SK-N-SH (cell line): ENCODE measurements at regions not wholly inside any gene's neighbourhood (a gene's known extent, or its start where the extent isn't known, plus 50 kb on each side); places are given as distances from the start of the nearest gene placed in this dataset.

Experiments
- CTCF ChIA-PET: fragments of 300-600, 350-600 bp; formaldehyde crosslinking; extraction: SDS; loops from one replicate; lab custom pipeline; 2021; lab: Yijun Ruan, JAX
- POLR2A ChIA-PET: fragments of 350-600 bp; sonication (Branson Sonifier 250); formaldehyde crosslinking; extraction: SDS; loops from one replicate; lab custom pipeline; 2020; ENCODE audit warnings: antibody characterized with exemption, inconsistent platforms; lab: Yijun Ruan, JAX
- DNase-seq: peaks from one replicate; pipeline ENCODE4 v3.0.0; 2012
- H2AFZ ChIP-seq: fragments of 200-600 bp; sonication (generic); 2 replicates; pipeline ENCODE4 v1.8.1; 2016; ENCODE audit warnings: antibody characterized with exemption, mild to moderate bottlenecking, low read depth
- H3F3A ChIP-seq: fragments of 200-600 bp; sonication (generic); replicated peaks from 2 replicates; pipeline ENCODE3; 2016; ENCODE audit warnings: antibody characterized with exemption, mild to moderate bottlenecking; ENCODE audit not compliant: insufficient read depth
- H3K27ac ChIP-seq, 2 experiments: fragments of 200-500 bp in 1 of 2; fragments of 200-600 bp in 1 of 2; sonication (Bioruptor generic) in 1 of 2; sonication (generic), shearing (Covaris generic) in 1 of 2; 2 replicates each; pipeline versions ENCODE4 v1.5.1 to v1.6.1; 2014 to 2016; ENCODE audit warnings: low read depth in 2 of 2, inconsistent platforms in 1 of 2, low read length in 1 of 2, mild to moderate bottlenecking in 1 of 2, mixed read lengths in 1 of 2
- H3K27me3 ChIP-seq: fragments of 200-600 bp; sonication (generic), shearing (Covaris generic); 2 replicates; pipeline ENCODE4 v1.6.1; 2016; ENCODE audit warnings: mixed run types; ENCODE audit not compliant: insufficient read depth
- H3K36me3 ChIP-seq, 2 experiments: fragments of 200-500 bp in 1 of 2; fragments of 200-600 bp in 1 of 2; sonication (Bioruptor generic) in 1 of 2; sonication (generic) in 1 of 2; replicated peaks in 1 of 2; 2 replicates each; pipeline versions ENCODE3 to v1.5.1; 2014 to 2016; ENCODE audit warnings: low read length in 1 of 2, mild to moderate bottlenecking in 1 of 2; ENCODE audit not compliant: insufficient read depth in 2 of 2, control insufficient read depth in 1 of 2
- H3K4me1 ChIP-seq, 2 experiments: fragments of 200-500 bp in 1 of 2; fragments of 200-600 bp in 1 of 2; sonication (Bioruptor generic) in 1 of 2; sonication (generic), shearing (Covaris generic) in 1 of 2; 2 replicates each; pipeline versions ENCODE4 v1.5.1 to v1.6.1; 2014 to 2016; ENCODE audit warnings: low read depth in 1 of 2, low read length in 1 of 2, mixed run types in 1 of 2; ENCODE audit not compliant: insufficient read depth in 2 of 2, control insufficient read depth in 1 of 2
- H3K4me2 ChIP-seq: fragments of 200-600 bp; sonication (generic), shearing (Covaris generic); 2 replicates; pipeline ENCODE4 v1.6.1; 2017; ENCODE audit warnings: mixed run types
- H3K4me3 ChIP-seq, 2 experiments: fragments of 200-500 bp in 1 of 2; fragments of 200-600 bp in 1 of 2; sonication (Bioruptor generic) in 1 of 2; sonication (generic), shearing (Covaris generic) in 1 of 2; 2 replicates each; pipeline versions ENCODE4 v1.5.1 to v1.8.1; 2014 to 2016; ENCODE audit warnings: low read depth in 2 of 2, inconsistent platforms in 1 of 2, low read length in 1 of 2, mild to moderate bottlenecking in 1 of 2, mixed read lengths in 1 of 2, moderate library complexity in 1 of 2
- H3K79me2 ChIP-seq: fragments of 200-600 bp; sonication (generic); 2 replicates; pipeline ENCODE4 v1.8.1; 2017; ENCODE audit warnings: mild to moderate bottlenecking; ENCODE audit not compliant: insufficient read depth
- H3K9ac ChIP-seq: fragments of 200-600 bp; sonication (generic); 2 replicates; pipeline ENCODE4 v1.6.1; 2017; ENCODE audit warnings: mixed run types
- H3K9me2 ChIP-seq: fragments of 200-600 bp; sonication (generic); 2 replicates; pipeline ENCODE4 v1.6.1; 2017; ENCODE audit warnings: mixed run types
- H3K9me3 ChIP-seq: fragments of 200-600 bp; sonication (generic); 2 replicates; pipeline ENCODE4 v1.6.1; 2017; ENCODE audit warnings: mixed run types, mild to moderate bottlenecking, moderate library complexity
- H4K20me1 ChIP-seq: fragments of 200-600 bp; sonication (generic); 2 replicates; pipeline ENCODE4 v1.6.1; 2017; ENCODE audit warnings: mild to moderate bottlenecking, mixed run types; ENCODE audit not compliant: insufficient read depth
- ELF1 ChIP-seq: IDR thresholded peaks from 2 replicates; pipeline ENCODE4 v1.4.0; 2012
- EP300 ChIP-seq, 2 experiments: IDR thresholded peaks; 2 replicates each; pipeline versions ENCODE4 v1.4.0 to v1.6.1; 2012; ENCODE audit warnings: borderline replicate concordance in 1 of 2, low read depth in 1 of 2, low read length in 1 of 2
- FOSL2 ChIP-seq: IDR thresholded peaks from 2 replicates; pipeline ENCODE4 v1.4.0; 2012; ENCODE audit warnings: low read depth, mild to moderate bottlenecking, moderate library complexity, borderline replicate concordance
- FOXJ3 ChIP-seq: sonication (generic); formaldehyde crosslinking; IDR thresholded peaks from 2 replicates; pipeline ENCODE4 v1.5.1; 2020; ENCODE audit warnings: mild to moderate bottlenecking, missing genetic modification reagents
- FOXM1 ChIP-seq: IDR thresholded peaks from 2 replicates; pipeline ENCODE4 v1.4.0; 2012; ENCODE audit warnings: low read depth, mild to moderate bottlenecking
- GABPA ChIP-seq: IDR thresholded peaks from 2 replicates; pipeline ENCODE4 v1.4.0; 2012; ENCODE audit warnings: low read depth, mild to moderate bottlenecking
- NFIC ChIP-seq: IDR thresholded peaks from 2 replicates; pipeline ENCODE4 v1.4.0; 2012; ENCODE audit warnings: borderline replicate concordance
- NRF1 ChIP-seq: IDR thresholded peaks from 2 replicates; pipeline ENCODE4 v1.6.1; 2012; ENCODE audit warnings: low read depth, mild to moderate bottlenecking, low read length
- RAD21 ChIP-seq: IDR thresholded peaks from 2 replicates; pipeline ENCODE4 v1.6.1; 2012; ENCODE audit warnings: mild to moderate bottlenecking, low read length
- RCOR1 ChIP-seq: fragments of 150-350 bp; IDR thresholded peaks from 2 replicates; pipeline ENCODE4 v1.6.1; 2017; ENCODE audit warnings: antibody characterized with exemption, low read length
- RXRA ChIP-seq: IDR thresholded peaks from 2 replicates; pipeline ENCODE4 v1.4.0; 2012; ENCODE audit warnings: low read depth, mild to moderate bottlenecking, borderline replicate concordance
- SIN3A ChIP-seq: IDR thresholded peaks from 2 replicates; pipeline ENCODE4 v1.6.1; 2012; ENCODE audit warnings: low read depth, mild to moderate bottlenecking, low read length, moderate library complexity, borderline replicate concordance
- YY1 ChIP-seq: IDR thresholded peaks from 2 replicates; pipeline ENCODE4 v1.4.0; 2012; ENCODE audit warnings: low read depth, mild to moderate bottlenecking
- WGBS: methylation state at CpG from one replicate; pipeline ENCODE4 v1.1.6; 2017; ENCODE audit warnings: low lambda C conversion rate; 5-methylcytosine and 5-hydroxymethylcytosine counted together
- TF ChIP-seq, protein P1 (sequence below): IDR thresholded peaks from 2 replicates; pipeline ENCODE4 v1.4.0; 2012; ENCODE audit warnings: low read depth
- TF ChIP-seq, protein P2 (sequence below): IDR thresholded peaks from 2 replicates; pipeline ENCODE4 v1.6.1; 2012; ENCODE audit warnings: mild to moderate bottlenecking, low read depth, low read length, moderate library complexity
- TF ChIP-seq, protein P3 (sequence below): IDR thresholded peaks from 2 replicates; pipeline ENCODE4 v1.4.0; 2012; ENCODE audit warnings: low read depth, borderline replicate concordance
- TF ChIP-seq, protein P4 (sequence below): fragments of 150-350 bp; IDR thresholded peaks from 2 replicates; pipeline ENCODE4 v1.6.1; 2016; ENCODE audit warnings: mild to moderate bottlenecking, low read depth, low read length

DNA sequence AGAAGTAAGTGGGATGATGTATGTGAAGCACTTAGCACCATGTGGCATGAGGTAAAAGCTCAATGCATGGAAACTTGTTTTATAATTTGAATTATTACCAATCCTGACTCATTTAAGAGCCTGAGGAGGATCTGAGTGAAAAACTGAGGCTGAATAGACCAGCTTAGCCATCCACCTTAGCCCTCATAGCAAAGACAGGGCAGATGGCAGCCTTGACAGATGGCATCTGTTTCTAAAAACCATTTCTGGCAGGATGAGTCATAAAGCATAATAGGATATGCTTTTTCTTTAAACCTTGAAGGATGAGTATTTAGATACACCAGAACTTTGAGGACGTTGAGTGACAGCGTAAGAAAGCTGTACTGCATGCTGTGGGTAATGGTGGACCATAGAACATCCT lies 61.0 kb upstream of the NAV2 start (continued):
- TF ChIP-seq, protein P1, sequence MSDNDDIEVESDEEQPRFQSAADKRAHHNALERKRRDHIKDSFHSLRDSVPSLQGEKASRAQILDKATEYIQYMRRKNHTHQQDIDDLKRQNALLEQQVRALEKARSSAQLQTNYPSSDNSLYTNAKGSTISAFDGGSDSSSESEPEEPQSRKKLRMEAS, result no peak; the same call in 1 of the 2 replicates
- TF ChIP-seq FOXJ3 (CRISPR knock-in tag) (no peak), EP300 (IDR thresholded peaks at IDR 0.05; ENCODE audit: borderline replicate concordance in 1 of 2, low read depth in 1 of 2, low read length in 1 of 2) (peak; percentile 51 to 65; a peak in 2 of 4 replicates), FOXM1 (no peak)

DNA sequence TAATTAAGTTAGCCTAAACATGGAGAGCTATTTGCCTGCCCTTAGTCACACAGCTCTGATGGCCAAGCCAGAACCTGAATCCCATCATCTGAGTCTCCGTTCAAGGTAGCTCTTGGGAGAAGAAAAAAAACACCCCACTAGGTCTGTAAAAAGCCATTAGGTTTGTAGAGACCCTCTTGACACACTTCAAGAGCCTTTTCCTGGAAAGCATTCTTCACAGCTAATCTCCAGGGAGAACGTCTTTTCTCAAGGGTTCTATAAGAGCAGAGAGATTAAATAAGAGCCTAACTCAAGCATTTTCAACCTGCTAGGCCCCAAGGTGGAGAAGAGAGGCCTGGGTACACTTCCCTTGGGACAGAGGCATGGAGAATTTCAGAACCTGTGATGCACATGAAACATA lies 61.6 kb upstream of the NAV2 start:
- Histone ChIP-seq H4K20me1 (peaks cover 42% of the 10 kb centered on the region), H3K4me1 (peaks cover 12 to 50% of the 10 kb centered on the region in 2 experiments; a peak in 3 of 4 replicates), H3K9me2 (no peaks in the 10 kb centered on the region), H3K79me2 (peaks cover 79% of the 10 kb centered on the region), H2AFZ (no peak overlapping the region), H3K4me3 (no peak overlapping the region), H3K9ac (no peak overlapping the region)
- CTCF ChIA-PET, result interaction anchor here (1.0 to 1.5 kb wide), 2 partner anchors 45 to 240 kb away, joined by 3 to 4 read pairs; no protein-coding TSS in a partner anchor
- TF ChIP-seq SIN3A, result no peak
- TF ChIP-seq, protein P2, sequence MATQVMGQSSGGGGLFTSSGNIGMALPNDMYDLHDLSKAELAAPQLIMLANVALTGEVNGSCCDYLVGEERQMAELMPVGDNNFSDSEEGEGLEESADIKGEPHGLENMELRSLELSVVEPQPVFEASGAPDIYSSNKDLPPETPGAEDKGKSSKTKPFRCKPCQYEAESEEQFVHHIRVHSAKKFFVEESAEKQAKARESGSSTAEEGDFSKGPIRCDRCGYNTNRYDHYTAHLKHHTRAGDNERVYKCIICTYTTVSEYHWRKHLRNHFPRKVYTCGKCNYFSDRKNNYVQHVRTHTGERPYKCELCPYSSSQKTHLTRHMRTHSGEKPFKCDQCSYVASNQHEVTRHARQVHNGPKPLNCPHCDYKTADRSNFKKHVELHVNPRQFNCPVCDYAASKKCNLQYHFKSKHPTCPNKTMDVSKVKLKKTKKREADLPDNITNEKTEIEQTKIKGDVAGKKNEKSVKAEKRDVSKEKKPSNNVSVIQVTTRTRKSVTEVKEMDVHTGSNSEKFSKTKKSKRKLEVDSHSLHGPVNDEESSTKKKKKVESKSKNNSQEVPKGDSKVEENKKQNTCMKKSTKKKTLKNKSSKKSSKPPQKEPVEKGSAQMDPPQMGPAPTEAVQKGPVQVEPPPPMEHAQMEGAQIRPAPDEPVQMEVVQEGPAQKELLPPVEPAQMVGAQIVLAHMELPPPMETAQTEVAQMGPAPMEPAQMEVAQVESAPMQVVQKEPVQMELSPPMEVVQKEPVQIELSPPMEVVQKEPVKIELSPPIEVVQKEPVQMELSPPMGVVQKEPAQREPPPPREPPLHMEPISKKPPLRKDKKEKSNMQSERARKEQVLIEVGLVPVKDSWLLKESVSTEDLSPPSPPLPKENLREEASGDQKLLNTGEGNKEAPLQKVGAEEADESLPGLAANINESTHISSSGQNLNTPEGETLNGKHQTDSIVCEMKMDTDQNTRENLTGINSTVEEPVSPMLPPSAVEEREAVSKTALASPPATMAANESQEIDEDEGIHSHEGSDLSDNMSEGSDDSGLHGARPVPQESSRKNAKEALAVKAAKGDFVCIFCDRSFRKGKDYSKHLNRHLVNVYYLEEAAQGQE, result no peak
- TF ChIP-seq YY1, result no peak
- no peak for TF ChIP-seq RXRA
- TF ChIP-seq FOXJ3 (CRISPR knock-in tag), result no peak
- TF ChIP-seq NRF1, result no peak
- TF ChIP-seq NFIC, result no peak
- TF ChIP-seq, protein P3, sequence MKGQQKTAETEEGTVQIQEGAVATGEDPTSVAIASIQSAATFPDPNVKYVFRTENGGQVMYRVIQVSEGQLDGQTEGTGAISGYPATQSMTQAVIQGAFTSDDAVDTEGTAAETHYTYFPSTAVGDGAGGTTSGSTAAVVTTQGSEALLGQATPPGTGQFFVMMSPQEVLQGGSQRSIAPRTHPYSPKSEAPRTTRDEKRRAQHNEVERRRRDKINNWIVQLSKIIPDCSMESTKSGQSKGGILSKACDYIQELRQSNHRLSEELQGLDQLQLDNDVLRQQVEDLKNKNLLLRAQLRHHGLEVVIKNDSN, result no peak
- TF ChIP-seq RCOR1, result no peak
- no peak for TF ChIP-seq FOSL2
- TF ChIP-seq ELF1, result no peak
- no peak for TF ChIP-seq RAD21
- TF ChIP-seq FOXM1, result no peak
- TF ChIP-seq, protein P1, result no peak
- TF ChIP-seq, protein P4, sequence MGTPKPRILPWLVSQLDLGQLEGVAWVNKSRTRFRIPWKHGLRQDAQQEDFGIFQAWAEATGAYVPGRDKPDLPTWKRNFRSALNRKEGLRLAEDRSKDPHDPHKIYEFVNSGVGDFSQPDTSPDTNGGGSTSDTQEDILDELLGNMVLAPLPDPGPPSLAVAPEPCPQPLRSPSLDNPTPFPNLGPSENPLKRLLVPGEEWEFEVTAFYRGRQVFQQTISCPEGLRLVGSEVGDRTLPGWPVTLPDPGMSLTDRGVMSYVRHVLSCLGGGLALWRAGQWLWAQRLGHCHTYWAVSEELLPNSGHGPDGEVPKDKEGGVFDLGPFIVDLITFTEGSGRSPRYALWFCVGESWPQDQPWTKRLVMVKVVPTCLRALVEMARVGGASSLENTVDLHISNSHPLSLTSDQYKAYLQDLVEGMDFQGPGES, result no peak
- no peak for TF ChIP-seq GABPA
- TF ChIP-seq, all 33 proteins: peak for 0
- H3K4me2 ChIP-seq, result no peak overlapping the region
- 88% methylated on average over 2 of the region's 2 CpGs for WGBS
- peak overlapping the region in 1 of 2 experiments; percentile 83; a peak in 3 of 4 replicates for H3K27ac ChIP-seq
- H3K27me3 ChIP-seq, result no peaks in the 10 kb centered on the region
- no peaks in the 10 kb centered on the region for H3K9me3 ChIP-seq
- H3K36me3 ChIP-seq, result peaks cover 0 to 29% of the 10 kb centered on the region in 2 experiments
- POLR2A ChIA-PET, result no interaction called here
- H3F3A ChIP-seq, result peaks cover 21% of the 10 kb centered on the region
- no peak for DNase-seq
